Smooth muscle cell (in vitro differentiated cells): ENCODE measurements at regions not wholly inside any gene's neighbourhood (a gene's known extent, or its start where the extent isn't known, plus 50 kb on each side); places are given as distances from the start of the nearest gene placed in this dataset.

Experiments used
- DNase-seq: peaks from one replicate; lab custom pipeline; 2025; ENCODE audit not compliant: unreplicated experiment; lab: John Stamatoyannopoulos, UW
- H2AFZ ChIP-seq: fragments of 200-600 bp; sonication (generic); 2 replicates; pipeline ENCODE4 v1.6.0; 2016; ENCODE audit warnings: antibody characterized with exemption, low read depth, mild to moderate bottlenecking
- H3F3A ChIP-seq: fragments of 200-600 bp; sonication (generic); 2 replicates; pipeline ENCODE4 v1.6.0; 2017; ENCODE audit warnings: antibody characterized with exemption, low read depth
- H3K27ac ChIP-seq: fragments of 200-600 bp; sonication (generic); 2 replicates; pipeline ENCODE4 v1.5.1; 2016; ENCODE audit warnings: low read depth, mild to moderate bottlenecking
- H3K27me3 ChIP-seq: fragments of 200-600 bp; sonication (generic); 2 replicates; pipeline ENCODE4 v1.6.1; 2016; ENCODE audit warnings: low read depth, mild to moderate bottlenecking
- H3K36me3 ChIP-seq: fragments of 200-600 bp; sonication (generic); 2 replicates; pipeline ENCODE4 v1.5.1; 2016; ENCODE audit warnings: low read depth
- H3K4me1 ChIP-seq: fragments of 200-600 bp; sonication (generic); 2 replicates; pipeline ENCODE4 v1.5.1; 2016; ENCODE audit warnings: low read depth
- H3K4me2 ChIP-seq: fragments of 200-600 bp; sonication (generic); 2 replicates; pipeline ENCODE4 v1.6.0; 2016; ENCODE audit warnings: mild to moderate bottlenecking
- H3K4me3 ChIP-seq: fragments of 200-600 bp; sonication (generic); 2 replicates; pipeline ENCODE4 v1.5.1; 2016; ENCODE audit warnings: mild to moderate bottlenecking
- H3K79me2 ChIP-seq: fragments of 200-600 bp; sonication (generic); 2 replicates; pipeline ENCODE4 v1.6.0; 2016; ENCODE audit warnings: low read depth, mild to moderate bottlenecking
- H3K9ac ChIP-seq: fragments of 200-600 bp; sonication (generic); 2 replicates; pipeline ENCODE4 v1.6.0; 2016; ENCODE audit warnings: low read depth
- H3K9me3 ChIP-seq: fragments of 200-600 bp; sonication (generic); replicated peaks from 2 replicates; pipeline ENCODE4 v1.5.1; 2016; ENCODE audit warnings: low read depth
- H4K20me1 ChIP-seq: fragments of 200-600 bp; sonication (generic); 2 replicates; pipeline ENCODE4 v1.6.0; 2016; ENCODE audit warnings: low read depth
- CTCF ChIP-seq: fragments of 200-600 bp; sonication (generic); IDR thresholded peaks from 2 replicates; pipeline ENCODE4 v1.5.1; 2017; ENCODE audit warnings: borderline replicate concordance, mild to moderate bottlenecking, antibody characterized with exemption; ENCODE audit not compliant: insufficient read depth, poor library complexity, severe bottlenecking
- WGBS: methylation state at CpG from one replicate; pipeline ENCODE4 v1.1.7; 2016; ENCODE audit warnings: low lambda C conversion rate; 5-methylcytosine and 5-hydroxymethylcytosine counted together

GRCh38 chr10:2079603-2080078 is 342.3 kb upstream of the ADARB2 start:
- Histone ChIP-seq H3K36me3 (no peaks in the 10 kb centered on the region), H3K4me2 (no peak overlapping the region), H3K4me1 (no peaks in the 10 kb centered on the region), H3F3A (no peaks in the 10 kb centered on the region), H4K20me1 (no peaks in the 10 kb centered on the region), H3K27ac (no peak overlapping the region), H3K9ac (no peak overlapping the region), H3K9me3 (no peaks in the 10 kb centered on the region), H3K27me3 (no peaks in the 10 kb centered on the region), H3K79me2 (no peaks in the 10 kb centered on the region), H2AFZ (no peak overlapping the region), H3K4me3 (no peak overlapping the region)
- TF ChIP-seq CTCF, result no peak
- DNase-seq, result no peak
- 86% methylated on average over 4 of the region's 4 CpGs for WGBS

DNA sequence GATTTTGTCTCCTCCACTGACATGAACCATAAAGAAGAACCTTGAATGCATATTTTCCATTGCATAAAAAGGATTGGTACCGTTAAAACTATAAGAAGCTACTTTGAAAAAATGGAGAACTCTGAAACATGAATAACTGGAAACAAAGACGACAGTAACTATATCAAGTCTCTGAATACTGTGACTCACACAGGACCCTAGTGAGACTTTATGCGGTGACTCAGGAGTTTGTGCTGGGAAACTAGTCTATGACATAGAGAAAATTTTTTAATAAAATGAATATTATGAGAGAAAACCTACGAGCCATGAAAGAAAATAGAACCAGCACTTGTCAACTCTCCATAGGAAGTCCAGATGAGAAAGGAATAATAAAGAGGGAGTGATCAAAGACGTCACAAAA is 339.9 kb upstream of the ADARB2 start:
- Histone ChIP-seq H3K27ac (no peak overlapping the region), H3K9ac (no peak overlapping the region), H3K27me3 (no peaks in the 10 kb centered on the region), H3K4me3 (no peak overlapping the region), H3F3A (no peaks in the 10 kb centered on the region), H2AFZ (no peak overlapping the region), H3K4me1 (no peaks in the 10 kb centered on the region), H3K36me3 (no peaks in the 10 kb centered on the region), H3K9me3 (no peaks in the 10 kb centered on the region), H3K4me2 (no peak overlapping the region), H3K79me2 (no peaks in the 10 kb centered on the region), H4K20me1 (no peaks in the 10 kb centered on the region)
- 82% methylated on average over 5 of the region's 5 CpGs for WGBS
- no peak for DNase-seq
- TF ChIP-seq CTCF, result no peak

DNA sequence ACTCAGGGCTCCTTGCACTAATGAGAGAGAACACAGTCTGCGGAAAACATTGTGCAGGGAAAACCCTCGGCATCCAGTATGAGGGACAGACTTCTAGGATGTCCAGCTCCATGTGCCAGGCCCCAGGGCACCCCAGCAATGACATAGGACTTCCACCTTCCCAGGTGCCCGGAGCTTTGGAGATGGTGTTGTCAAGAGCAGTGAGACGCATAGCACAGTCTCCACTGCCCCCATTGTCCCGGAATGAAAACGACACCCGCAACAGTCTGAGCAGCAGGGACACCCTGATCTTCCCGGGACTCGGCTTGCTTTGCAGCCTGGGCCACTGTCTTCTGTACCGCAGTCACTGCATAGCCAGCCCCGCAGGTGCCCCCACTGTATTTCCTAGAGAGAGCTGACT is 339.2 kb upstream of the ADARB2 start:
- no peaks in the 10 kb centered on the region for H3K79me2 ChIP-seq
- WGBS, result 87% methylated on average over 11 of the region's 11 CpGs
- no peak overlapping the region for H3K9ac ChIP-seq
- TF ChIP-seq CTCF, result no peak
- H4K20me1 ChIP-seq, result no peaks in the 10 kb centered on the region
- H3K4me1 ChIP-seq, result no peaks in the 10 kb centered on the region
- H3K36me3 ChIP-seq, result no peaks in the 10 kb centered on the region
- H3K27ac ChIP-seq, result no peak overlapping the region
- H3K4me3 ChIP-seq, result no peak overlapping the region
- no peaks in the 10 kb centered on the region for H3K27me3 ChIP-seq
- no peaks in the 10 kb centered on the region for H3K9me3 ChIP-seq
- no peak overlapping the region for H3K4me2 ChIP-seq
- no peaks in the 10 kb centered on the region for H3F3A ChIP-seq
- H2AFZ ChIP-seq, result no peak overlapping the region
- DNase-seq, result no peak

DNA sequence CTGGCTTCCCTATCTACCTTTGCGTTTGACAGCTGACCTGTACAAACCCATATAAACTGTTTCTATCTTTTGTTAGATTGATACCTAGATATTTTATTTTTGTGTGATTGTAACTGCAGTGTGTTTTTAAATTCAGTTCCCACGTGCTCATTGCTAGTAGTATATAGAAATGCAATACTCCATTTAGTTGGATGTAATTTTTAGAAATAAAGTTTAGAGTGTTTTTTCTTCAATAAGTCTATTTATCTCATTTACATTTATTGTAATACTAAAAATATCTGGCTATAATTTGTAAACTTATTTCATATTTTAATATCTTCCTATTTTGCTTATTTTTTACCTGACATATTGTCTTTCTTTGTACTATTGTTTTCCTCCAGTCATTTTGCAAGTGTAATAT is 329.7 kb upstream of the ADARB2 start:
- H3K9ac ChIP-seq, result no peak overlapping the region
- no peak overlapping the region for H2AFZ ChIP-seq
- no peaks in the 10 kb centered on the region for H3K4me1 ChIP-seq
- WGBS, result 69% methylated on average over 2 of the region's 2 CpGs
- H3K9me3 ChIP-seq, result no peaks in the 10 kb centered on the region
- no peaks in the 10 kb centered on the region for H3F3A ChIP-seq
- H3K4me3 ChIP-seq, result no peak overlapping the region
- TF ChIP-seq CTCF, result no peak
- no peaks in the 10 kb centered on the region for H3K79me2 ChIP-seq
- no peak overlapping the region for H3K27ac ChIP-seq
- no peaks in the 10 kb centered on the region for H3K27me3 ChIP-seq
- no peak for DNase-seq
- H4K20me1 ChIP-seq, result no peaks in the 10 kb centered on the region
- no peaks in the 10 kb centered on the region for H3K36me3 ChIP-seq
- H3K4me2 ChIP-seq, result no peak overlapping the region
